ENCODE measurements at regions not wholly inside any gene's neighbourhood (a gene's known extent, or its start where the extent isn't known, plus 50 kb on each side); places are given as distances from the start of the nearest gene placed in this dataset.

DNA sequence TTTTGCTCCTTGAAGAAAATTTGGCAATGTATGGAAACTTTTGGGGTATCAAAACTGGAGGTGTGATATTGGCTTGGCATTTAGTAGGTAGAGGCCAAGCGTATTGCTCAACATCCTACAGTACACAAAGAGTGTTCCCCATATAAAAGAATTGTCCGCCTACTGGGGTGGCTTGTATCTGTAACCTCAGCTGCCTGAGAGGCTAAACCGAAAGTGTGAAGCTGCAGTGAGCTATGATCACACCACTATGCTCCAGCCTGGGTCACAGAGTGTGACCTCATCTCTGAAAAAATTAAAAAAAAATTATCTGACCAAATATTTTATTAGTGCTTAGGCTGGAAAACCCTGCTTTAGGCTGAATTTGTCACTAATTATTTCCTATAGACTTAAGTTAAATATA is 483.9 kb downstream of the PYDC2 start:
- Mint-ChIP-seq H3K27ac (ENCODE audit: unreplicated experiment) (no peak overlapping the region), H3K4me3 (ENCODE audit: unreplicated experiment) (no peak overlapping the region), H3K9me3 (ENCODE audit: unreplicated experiment) (no peaks in the 10 kb centered on the region), H3K4me1 (ENCODE audit: low read depth, unreplicated experiment) (no peaks in the 10 kb centered on the region), H3K27me3 (ENCODE audit: low read depth, unreplicated experiment) (no peaks in the 10 kb centered on the region), H3K36me3 (ENCODE audit: low read depth, unreplicated experiment) (no peaks in the 10 kb centered on the region)
- no peaks in the 10 kb centered on the region for H3K27me3 ChIP-seq (ENCODE audit: insufficient read depth, low read length)
- H3K4me2 ChIP-seq (ENCODE audit: low read length) = no peak overlapping the region
- no peak overlapping the region for H3K4me3 ChIP-seq (ENCODE audit: insufficient read depth, low read depth, low read length)
- H3K27ac ChIP-seq (ENCODE audit: low read depth, low read length) = no peak overlapping the region
- TF ChIP-seq, protein P1, sequence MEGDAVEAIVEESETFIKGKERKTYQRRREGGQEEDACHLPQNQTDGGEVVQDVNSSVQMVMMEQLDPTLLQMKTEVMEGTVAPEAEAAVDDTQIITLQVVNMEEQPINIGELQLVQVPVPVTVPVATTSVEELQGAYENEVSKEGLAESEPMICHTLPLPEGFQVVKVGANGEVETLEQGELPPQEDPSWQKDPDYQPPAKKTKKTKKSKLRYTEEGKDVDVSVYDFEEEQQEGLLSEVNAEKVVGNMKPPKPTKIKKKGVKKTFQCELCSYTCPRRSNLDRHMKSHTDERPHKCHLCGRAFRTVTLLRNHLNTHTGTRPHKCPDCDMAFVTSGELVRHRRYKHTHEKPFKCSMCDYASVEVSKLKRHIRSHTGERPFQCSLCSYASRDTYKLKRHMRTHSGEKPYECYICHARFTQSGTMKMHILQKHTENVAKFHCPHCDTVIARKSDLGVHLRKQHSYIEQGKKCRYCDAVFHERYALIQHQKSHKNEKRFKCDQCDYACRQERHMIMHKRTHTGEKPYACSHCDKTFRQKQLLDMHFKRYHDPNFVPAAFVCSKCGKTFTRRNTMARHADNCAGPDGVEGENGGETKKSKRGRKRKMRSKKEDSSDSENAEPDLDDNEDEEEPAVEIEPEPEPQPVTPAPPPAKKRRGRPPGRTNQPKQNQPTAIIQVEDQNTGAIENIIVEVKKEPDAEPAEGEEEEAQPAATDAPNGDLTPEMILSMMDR (IDR thresholded peaks at IDR 0.05; ENCODE audit: insufficient read depth, low read depth, low read length) = no peak
- no peak for TF ChIP-seq EZH2 (IDR thresholded peaks at IDR 0.05; ENCODE audit: insufficient read depth, low read length)
- FAIRE-seq (no peak), DNase-seq (ENCODE audit: low read depth) (no peak)
- H3K79me2 ChIP-seq (ENCODE audit: insufficient read depth, low read length) = no peaks in the 10 kb centered on the region
- no peak overlapping the region for H3K9ac ChIP-seq (ENCODE audit: low read length)
- no peaks in the 10 kb centered on the region for H3K9me3 ChIP-seq (ENCODE audit: insufficient read depth, low read depth, low read length)
- no peaks in the 10 kb centered on the region for H4K20me1 ChIP-seq (ENCODE audit: insufficient read depth, low read length)
- H3K4me1 ChIP-seq (ENCODE audit: insufficient read depth, low read length) = no peaks in the 10 kb centered on the region
- H2AFZ ChIP-seq (ENCODE audit: low read depth, low read length) = no peak overlapping the region
- H3K36me3 ChIP-seq (ENCODE audit: insufficient read depth, low read length) = no peaks in the 10 kb centered on the region

DNA sequence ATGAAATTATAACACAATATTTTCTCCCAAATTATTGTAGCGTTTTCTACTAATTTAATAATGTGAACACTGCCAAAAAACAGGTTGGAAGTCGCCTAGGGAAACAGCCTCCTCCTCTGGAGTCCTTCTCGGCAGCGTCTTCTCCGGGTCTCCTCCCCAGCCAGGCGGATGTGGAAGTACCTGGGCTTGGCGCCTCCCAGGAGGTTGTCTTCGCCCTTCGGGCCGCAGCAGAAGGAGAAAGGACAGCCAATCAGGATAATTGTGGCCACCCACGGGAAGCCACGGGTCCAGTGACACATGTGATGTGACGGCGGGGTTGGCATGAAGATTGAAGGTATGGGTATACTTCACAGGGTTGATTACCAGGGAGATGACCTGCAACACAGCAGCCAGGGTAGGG is 491.2 kb downstream of the PYDC2 start:
- no peaks in the 10 kb centered on the region for H3K4me1 ChIP-seq (ENCODE audit: insufficient read depth, low read length)
- no peak overlapping the region for H2AFZ ChIP-seq (ENCODE audit: low read depth, low read length)
- no peak overlapping the region for H3K27ac Mint-ChIP-seq (ENCODE audit: unreplicated experiment)
- no peaks in the 10 kb centered on the region for H3K36me3 Mint-ChIP-seq (ENCODE audit: low read depth, unreplicated experiment)
- no peak for TF ChIP-seq EZH2 (IDR thresholded peaks at IDR 0.05; ENCODE audit: insufficient read depth, low read length)
- TF ChIP-seq, protein P1 (IDR thresholded peaks at IDR 0.05; ENCODE audit: insufficient read depth, low read depth, low read length) = no peak
- no peak for FAIRE-seq
- DNase-seq (ENCODE audit: low read depth) = no peak
- no peak overlapping the region for H3K4me3 ChIP-seq (ENCODE audit: insufficient read depth, low read depth, low read length)
- no peaks in the 10 kb centered on the region for H3K79me2 ChIP-seq (ENCODE audit: insufficient read depth, low read length)
- no peak overlapping the region for H3K27ac ChIP-seq (ENCODE audit: low read depth, low read length)
- no peaks in the 10 kb centered on the region for H4K20me1 ChIP-seq (ENCODE audit: insufficient read depth, low read length)
- no peaks in the 10 kb centered on the region for H3K27me3 Mint-ChIP-seq (ENCODE audit: low read depth, unreplicated experiment)
- H3K4me2 ChIP-seq (ENCODE audit: low read length) = no peak overlapping the region
- H3K36me3 ChIP-seq (ENCODE audit: insufficient read depth, low read length) = no peaks in the 10 kb centered on the region
- peaks cover 2% of the 10 kb centered on the region for H3K9me3 Mint-ChIP-seq (ENCODE audit: unreplicated experiment)
- no peak overlapping the region for H3K4me3 Mint-ChIP-seq (ENCODE audit: unreplicated experiment)
- no peaks in the 10 kb centered on the region for H3K27me3 ChIP-seq (ENCODE audit: insufficient read depth, low read length)
- peaks cover 2% of the 10 kb centered on the region for H3K9me3 ChIP-seq (ENCODE audit: insufficient read depth, low read depth, low read length)
- peaks cover under 1% of the 10 kb centered on the region for H3K4me1 Mint-ChIP-seq (ENCODE audit: low read depth, unreplicated experiment)
- H3K9ac ChIP-seq (ENCODE audit: low read length) = no peak overlapping the region

DNA sequence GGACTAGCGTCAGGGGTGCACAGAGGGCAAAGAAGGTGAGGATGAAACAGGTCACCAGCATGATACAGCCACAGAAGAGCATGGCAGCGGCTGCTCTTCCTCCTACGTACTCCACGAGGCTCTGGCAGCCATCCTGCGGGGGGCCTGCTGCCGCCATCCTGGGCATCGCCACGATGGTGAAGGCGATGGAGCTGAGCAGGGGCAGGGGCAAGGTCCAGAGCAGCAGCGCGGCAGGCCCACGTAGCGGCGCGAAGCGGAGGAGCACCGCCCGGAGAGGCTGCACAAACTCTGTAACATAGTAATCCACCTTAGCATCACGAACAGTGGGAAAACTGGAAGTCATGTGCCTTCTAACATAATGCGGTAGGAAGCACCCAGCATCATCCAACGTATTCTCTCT is 491.6 kb downstream of the PYDC2 start:
- H3K9me3 ChIP-seq (ENCODE audit: insufficient read depth, low read depth, low read length) = peaks cover 2% of the 10 kb centered on the region
- H3K4me1 ChIP-seq (ENCODE audit: insufficient read depth, low read length) = no peaks in the 10 kb centered on the region
- no peaks in the 10 kb centered on the region for H3K36me3 Mint-ChIP-seq (ENCODE audit: low read depth, unreplicated experiment)
- no peaks in the 10 kb centered on the region for H3K27me3 ChIP-seq (ENCODE audit: insufficient read depth, low read length)
- H3K27ac Mint-ChIP-seq (ENCODE audit: unreplicated experiment) = no peak overlapping the region
- H3K9ac ChIP-seq (ENCODE audit: low read length) = no peak overlapping the region
- H3K4me3 Mint-ChIP-seq (ENCODE audit: unreplicated experiment) = no peak overlapping the region
- H3K4me1 Mint-ChIP-seq (ENCODE audit: low read depth, unreplicated experiment) = peaks cover 1% of the 10 kb centered on the region
- H3K36me3 ChIP-seq (ENCODE audit: insufficient read depth, low read length) = no peaks in the 10 kb centered on the region
- peaks cover 2% of the 10 kb centered on the region for H3K9me3 Mint-ChIP-seq (ENCODE audit: unreplicated experiment)
- no peak for DNase-seq (ENCODE audit: low read depth)
- H3K4me2 ChIP-seq (ENCODE audit: low read length) = no peak overlapping the region
- no peaks in the 10 kb centered on the region for H3K79me2 ChIP-seq (ENCODE audit: insufficient read depth, low read length)
- H4K20me1 ChIP-seq (ENCODE audit: insufficient read depth, low read length) = no peaks in the 10 kb centered on the region
- no peak overlapping the region for H2AFZ ChIP-seq (ENCODE audit: low read depth, low read length)
- H3K27ac ChIP-seq (ENCODE audit: low read depth, low read length) = no peak overlapping the region
- no peaks in the 10 kb centered on the region for H3K27me3 Mint-ChIP-seq (ENCODE audit: low read depth, unreplicated experiment)
- no peak for FAIRE-seq
- TF ChIP-seq, protein P1 (IDR thresholded peaks at IDR 0.05; ENCODE audit: insufficient read depth, low read depth, low read length) = no peak
- no peak for TF ChIP-seq EZH2 (IDR thresholded peaks at IDR 0.05; ENCODE audit: insufficient read depth, low read length)
- H3K4me3 ChIP-seq (ENCODE audit: insufficient read depth, low read depth, low read length) = no peak overlapping the region
